OCI-LY3 (cell line): ENCODE measurements at regions not wholly inside any gene's neighbourhood (a gene's known extent, or its start where the extent isn't known, plus 50 kb on each side); places are given as distances from the start of the nearest gene placed in this dataset.

Source experiments
- H2AFZ ChIP-seq: fragments of 200-600, 300-600 bp; shearing (Covaris generic); 2 replicates; pipeline ENCODE4 v1.6.0; 2014; ENCODE audit warnings: antibody characterized with exemption, low read depth, low read length
- H3K27ac ChIP-seq: fragments of 200-600, 300-600 bp; sonication (generic); 2 replicates; pipeline ENCODE4 v1.5.1; 2014; ENCODE audit warnings: mild to moderate bottlenecking, low read length, moderate library complexity, mixed read lengths
- H3K27me3 ChIP-seq: fragments of 200-600, 300-600 bp; sonication (generic); 2 replicates; pipeline ENCODE4 v1.6.1; 2014; ENCODE audit warnings: low read depth, low read length, mixed read lengths
- H3K36me3 ChIP-seq: fragments of 200-600, 300-600 bp; sonication (generic); replicated peaks from 2 replicates; pipeline ENCODE3; 2014; ENCODE audit warnings: low read depth, low read length, mixed read lengths
- H3K4me1 ChIP-seq: fragments of 300-600, 200-600 bp; sonication (generic); 2 replicates; pipeline ENCODE4 v1.6.1; 2014; ENCODE audit warnings: low read length, mixed read lengths
- H3K4me2 ChIP-seq: fragments of 200-600, 300-600 bp; sonication (generic); 2 replicates; pipeline ENCODE4 v1.6.1; 2014; ENCODE audit warnings: low read length, mixed read lengths
- H3K4me3 ChIP-seq: fragments of 300-600, 200-600 bp; sonication (generic); 2 replicates; pipeline ENCODE4 v1.5.1; 2014; ENCODE audit warnings: antibody characterized with exemption, mild to moderate bottlenecking, low read length, moderate library complexity
- H3K79me2 ChIP-seq: fragments of 300-600, 200-600 bp; shearing (Covaris generic); 2 replicates; pipeline ENCODE4 v1.6.1; 2014; ENCODE audit warnings: mild to moderate bottlenecking, low read length, mixed read lengths
- H3K9ac ChIP-seq: fragments of 300-600, 200-600 bp; shearing (Covaris generic); 2 replicates; pipeline ENCODE4 v1.6.0; 2014; ENCODE audit warnings: mild to moderate bottlenecking, low read length, moderate library complexity
- H3K9me3 ChIP-seq: fragments of 200-600, 300-600 bp; shearing (Covaris generic); 2 replicates; pipeline ENCODE4 v1.6.1; 2014; ENCODE audit warnings: low read length, mixed read lengths; ENCODE audit not compliant: insufficient read depth
- H4K20me1 ChIP-seq: fragments of 200-600, 300-600 bp; sonication (generic); 2 replicates; pipeline ENCODE4 v1.6.1; 2016; ENCODE audit warnings: low read length, mixed read lengths; ENCODE audit not compliant: insufficient read depth
- CTCF ChIP-seq: fragments of 200-600, 300-600 bp; sonication (generic); IDR thresholded peaks from 2 replicates; pipeline ENCODE4 v1.5.1; 2014; ENCODE audit warnings: antibody characterized with exemption, low read length, low read depth
- EZH2phosphoT487 ChIP-seq: fragments of 200-600 bp; shearing (Covaris generic); IDR thresholded peaks from 2 replicates; pipeline ENCODE4 v1.6.1; 2018; ENCODE audit warnings: antibody characterized with exemption, mixed run types, low read depth

GRCh38 chr2:185066128-185066527 lies 467.8 kb downstream of the ZNF804A start:
- H3K4me2 ChIP-seq = no peak overlapping the region
- no peaks in the 10 kb centered on the region for H4K20me1 ChIP-seq
- H3K4me1 ChIP-seq = no peaks in the 10 kb centered on the region
- no peaks in the 10 kb centered on the region for H3K9me3 ChIP-seq
- no peaks in the 10 kb centered on the region for H3K36me3 ChIP-seq
- no peak overlapping the region for H3K9ac ChIP-seq
- H3K79me2 ChIP-seq = no peaks in the 10 kb centered on the region
- no peak overlapping the region for H3K4me3 ChIP-seq
- no peak overlapping the region for H2AFZ ChIP-seq
- H3K27me3 ChIP-seq = no peaks in the 10 kb centered on the region
- TF ChIP-seq EZH2phosphoT487 (no peak), CTCF (no peak)
- H3K27ac ChIP-seq = no peak overlapping the region

- Histone ChIP-seq H3K4me3 (no peak overlapping the region), H3K9ac (no peak overlapping the region), H3K79me2 (no peaks in the 10 kb centered on the region), H3K27ac (no peak overlapping the region), H4K20me1 (no peaks in the 10 kb centered on the region), H3K4me2 (no peak overlapping the region), H3K27me3 (no peaks in the 10 kb centered on the region), H3K36me3 (no peaks in the 10 kb centered on the region), H3K4me1 (no peaks in the 10 kb centered on the region), H3K9me3 (no peaks in the 10 kb centered on the region), H2AFZ (no peak overlapping the region)
- no peak for TF ChIP-seq CTCF
- TF ChIP-seq EZH2phosphoT487 = no peak
Observed at GRCh38 chr2:185069107-185069506, 470.8 kb downstream of the ZNF804A start.

GRCh38 chr2:185074156-185074555 lies 475.8 kb downstream of the ZNF804A start:
- no peak for TF ChIP-seq CTCF
- TF ChIP-seq EZH2phosphoT487 = no peak
- no peak overlapping the region for H3K4me3 ChIP-seq
- H3K27ac ChIP-seq = no peak overlapping the region

GRCh38 chr2:185082749-185083148 lies 484.4 kb downstream of the ZNF804A start:
- H3K4me1 ChIP-seq = no peaks in the 10 kb centered on the region
- no peaks in the 10 kb centered on the region for H3K9me3 ChIP-seq
- no peaks in the 10 kb centered on the region for H3K27me3 ChIP-seq
- no peaks in the 10 kb centered on the region for H3K79me2 ChIP-seq
- H3K9ac ChIP-seq = no peak overlapping the region
- no peak overlapping the region for H3K4me3 ChIP-seq
- no peaks in the 10 kb centered on the region for H3K36me3 ChIP-seq
- no peaks in the 10 kb centered on the region for H4K20me1 ChIP-seq
- TF ChIP-seq EZH2phosphoT487 (no peak), CTCF (no peak)
- H3K27ac ChIP-seq = no peak overlapping the region
- no peak overlapping the region for H3K4me2 ChIP-seq
- no peak overlapping the region for H2AFZ ChIP-seq

More at GRCh38 chr2:185074156-185074555, 475.8 kb downstream of the ZNF804A start:
- no peaks in the 10 kb centered on the region for H3K36me3 ChIP-seq
- no peaks in the 10 kb centered on the region for H3K27me3 ChIP-seq
- no peaks in the 10 kb centered on the region for H3K79me2 ChIP-seq
- H3K4me2 ChIP-seq = no peak overlapping the region
- H3K9me3 ChIP-seq = no peaks in the 10 kb centered on the region
- no peak overlapping the region for H2AFZ ChIP-seq
- H3K4me1 ChIP-seq = no peaks in the 10 kb centered on the region
- no peaks in the 10 kb centered on the region for H4K20me1 ChIP-seq
- H3K9ac ChIP-seq = no peak overlapping the region
